H54 (cell line): ENCODE measurements at regions not wholly inside any gene's neighbourhood (a gene's known extent, or its start where the extent isn't known, plus 50 kb on each side); places are given as distances from the start of the nearest gene placed in this dataset.
"Not testable (repeated sequence)": the region's sequence is repeated elsewhere in the genome, so short reads cannot be mapped to it uniquely, and the experiment has no call there.

Experiments
- DNase-seq: peaks from one replicate; pipeline ENCODE4 v3.0.0; 2011; ENCODE audit warnings: low spot score, mixed read lengths; ENCODE audit not compliant: insufficient read length
- FAIRE-seq: peaks from 3 replicates; lab custom pipeline; 2011; peaks lifted over from hg19 to GRCh38; lab: Jason Lieb, UNC
- POLR2A ChIP-seq: IDR thresholded peaks from 2 replicates; pipeline ENCODE4 v1.6.1; 2011; ENCODE audit warnings: low read depth, mild to moderate bottlenecking, low read length

DNA sequence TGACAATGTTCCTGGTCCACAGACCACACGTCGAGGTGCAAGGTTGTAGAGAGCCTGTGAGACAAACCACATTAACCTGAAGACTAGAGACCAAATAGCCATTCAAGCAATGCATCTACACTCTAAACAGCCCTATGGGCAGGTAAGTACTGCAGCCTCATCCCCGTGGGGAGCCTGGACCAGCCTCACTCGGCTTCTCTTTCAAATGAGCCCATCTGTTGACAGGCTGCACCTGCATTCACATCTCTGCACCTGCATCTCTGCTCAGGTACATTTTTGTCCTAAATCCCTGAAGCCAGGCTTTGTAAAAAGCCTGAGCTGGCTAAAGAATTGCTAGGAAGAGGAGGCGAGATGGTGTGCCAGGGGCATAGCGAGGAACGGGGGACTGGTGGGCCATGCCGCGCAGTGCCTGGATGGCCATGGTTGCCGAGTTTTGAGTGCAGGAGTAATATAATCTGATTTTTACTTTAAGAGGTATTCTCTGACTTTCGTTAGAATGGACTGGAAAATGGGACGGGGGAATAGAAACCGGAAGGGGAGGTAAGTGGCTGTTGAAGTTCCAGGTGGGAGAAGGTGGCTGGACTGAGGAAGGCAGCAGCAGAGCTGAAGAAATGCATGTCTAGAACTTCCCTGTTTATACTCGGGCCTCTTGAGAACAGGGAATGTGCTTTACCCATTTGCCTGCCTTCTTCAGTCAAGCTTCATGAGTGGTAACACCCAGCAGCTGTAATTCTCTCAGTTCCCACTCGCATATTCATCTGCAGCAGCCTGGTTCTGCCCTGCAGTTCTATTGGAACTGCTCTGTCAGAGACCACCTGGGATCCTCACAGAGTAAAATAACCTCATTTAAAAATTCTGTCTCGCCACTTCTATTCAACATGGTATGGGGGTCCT, 226.4 kb downstream of the OPA1 start:
- no peak for FAIRE-seq
- TF ChIP-seq POLR2A: no peak
- no peak for DNase-seq

DNA sequence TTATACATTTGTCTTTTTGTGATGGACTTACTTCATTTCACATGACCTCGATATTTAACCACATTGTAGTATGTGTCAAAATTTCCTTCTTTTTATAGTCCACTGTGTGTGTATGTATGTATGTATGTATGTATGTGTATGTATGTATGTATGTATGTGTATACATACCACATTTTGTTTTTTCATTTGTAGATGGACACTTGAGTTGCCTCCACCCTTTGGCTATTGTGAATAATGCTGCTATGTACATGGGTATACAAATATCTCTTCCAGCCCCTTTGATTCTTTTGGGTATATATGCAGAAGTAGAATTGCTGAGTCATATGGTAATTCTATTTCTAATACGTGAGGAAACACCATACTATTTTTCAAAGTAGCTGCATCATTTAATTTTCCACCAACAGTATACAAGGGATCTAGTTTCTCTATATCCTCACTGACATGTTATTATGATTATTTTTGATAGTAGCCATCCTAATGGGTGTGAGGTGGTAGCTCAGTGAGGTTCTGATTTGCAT, 228.2 kb downstream of the OPA1 start:
- TF ChIP-seq POLR2A: no peak
- no peak for DNase-seq
- FAIRE-seq: no peak

DNA sequence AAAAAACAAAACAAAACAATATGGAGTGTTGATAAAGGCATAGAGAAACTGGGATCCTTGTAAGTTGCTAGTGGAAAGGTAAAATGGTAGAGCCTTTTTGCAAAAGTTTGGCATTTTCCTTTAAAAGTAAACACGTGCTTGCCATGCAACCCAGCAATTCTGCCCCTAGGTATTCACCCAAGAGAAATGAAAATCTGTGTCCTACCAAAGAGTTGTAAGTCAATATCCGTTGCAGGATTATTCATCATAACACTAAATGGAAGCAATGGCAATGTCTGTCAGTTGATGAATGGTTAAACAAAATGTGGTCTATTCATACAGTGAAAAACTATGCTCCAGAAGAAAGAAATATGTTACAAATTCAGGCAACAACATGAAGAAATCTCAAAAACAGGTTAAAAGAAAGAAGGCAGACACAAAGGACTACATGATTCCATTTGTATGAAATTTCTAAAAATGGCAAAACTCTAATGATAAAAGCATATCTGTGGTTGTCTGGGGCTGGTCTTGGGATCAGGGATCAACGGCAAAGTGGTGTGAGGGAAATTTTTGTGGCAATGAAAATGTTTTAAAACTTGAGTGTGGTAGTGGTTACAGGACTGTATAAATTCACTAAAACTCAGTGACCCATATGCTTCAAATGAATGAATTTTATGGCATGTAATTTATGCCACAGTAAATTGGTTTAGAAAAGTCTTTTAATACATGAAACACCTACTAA, 229.6 kb downstream of the OPA1 start:
- peak; percentile 43 for FAIRE-seq
- no peak for DNase-seq
- no peak for TF ChIP-seq POLR2A

DNA sequence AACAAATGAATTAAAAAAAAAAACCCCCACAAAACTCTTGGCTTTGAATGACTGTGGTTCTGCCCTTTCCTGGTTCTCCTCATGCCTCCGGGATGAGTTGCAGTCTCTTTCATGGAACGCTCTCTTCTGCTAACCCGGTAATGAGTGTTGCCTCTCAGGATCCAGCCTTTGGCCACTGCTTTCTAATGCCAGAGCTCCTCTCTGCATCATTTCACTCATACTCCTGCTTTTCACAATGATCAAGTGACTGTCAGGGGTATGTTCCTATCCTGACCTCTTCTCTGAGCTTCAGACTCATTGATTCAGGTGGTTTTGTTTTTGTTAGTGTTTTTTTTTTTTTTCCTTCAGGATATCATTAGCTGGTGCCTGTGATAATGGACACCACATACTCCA, 230.2 kb downstream of the OPA1 start:
- FAIRE-seq, DNase-seq: not testable (repeated sequence)

DNA sequence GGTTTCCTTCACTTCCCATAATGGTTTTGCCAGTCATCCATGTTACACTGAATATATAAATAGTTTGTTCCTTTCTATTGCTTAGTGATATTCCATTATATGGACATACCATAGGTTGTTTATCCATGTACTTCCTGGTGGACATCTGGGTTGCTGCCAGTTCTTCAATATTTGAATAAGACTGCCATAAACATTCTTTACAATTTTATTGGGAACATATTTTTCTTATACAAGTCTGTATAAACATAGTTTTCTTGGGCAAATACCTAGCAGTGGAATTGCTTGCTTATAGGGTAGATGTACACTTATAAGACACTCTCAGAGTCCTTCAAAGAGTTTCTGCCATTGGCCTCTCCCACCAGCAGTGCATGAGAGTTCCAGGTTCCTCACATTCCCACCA, 231.4 kb downstream of the OPA1 start:
- TF ChIP-seq POLR2A: no peak
- FAIRE-seq (no peak), DNase-seq (no peak)

DNA sequence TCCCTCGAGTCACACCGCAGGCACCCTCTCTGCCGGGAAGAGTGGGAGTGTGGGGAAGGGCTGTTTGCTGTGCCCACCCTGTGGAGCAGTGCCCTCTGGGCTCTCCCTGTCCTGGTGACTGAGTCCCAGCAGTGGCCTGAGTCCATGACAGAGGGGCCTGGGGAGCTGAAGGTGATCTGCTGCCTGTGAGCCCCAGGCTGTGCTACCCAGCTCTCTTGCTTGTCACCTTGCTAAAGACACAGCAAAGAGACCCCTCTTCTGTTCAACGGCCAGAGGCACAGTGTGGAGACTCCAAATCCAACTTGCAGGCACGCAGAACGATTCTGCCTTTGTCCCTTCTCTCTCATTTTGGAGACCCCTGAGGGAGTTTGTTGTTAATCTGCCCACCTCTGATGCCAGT, 232.6 kb downstream of the OPA1 start:
- FAIRE-seq (no peak), DNase-seq (no peak)
- TF ChIP-seq POLR2A: no peak

DNA sequence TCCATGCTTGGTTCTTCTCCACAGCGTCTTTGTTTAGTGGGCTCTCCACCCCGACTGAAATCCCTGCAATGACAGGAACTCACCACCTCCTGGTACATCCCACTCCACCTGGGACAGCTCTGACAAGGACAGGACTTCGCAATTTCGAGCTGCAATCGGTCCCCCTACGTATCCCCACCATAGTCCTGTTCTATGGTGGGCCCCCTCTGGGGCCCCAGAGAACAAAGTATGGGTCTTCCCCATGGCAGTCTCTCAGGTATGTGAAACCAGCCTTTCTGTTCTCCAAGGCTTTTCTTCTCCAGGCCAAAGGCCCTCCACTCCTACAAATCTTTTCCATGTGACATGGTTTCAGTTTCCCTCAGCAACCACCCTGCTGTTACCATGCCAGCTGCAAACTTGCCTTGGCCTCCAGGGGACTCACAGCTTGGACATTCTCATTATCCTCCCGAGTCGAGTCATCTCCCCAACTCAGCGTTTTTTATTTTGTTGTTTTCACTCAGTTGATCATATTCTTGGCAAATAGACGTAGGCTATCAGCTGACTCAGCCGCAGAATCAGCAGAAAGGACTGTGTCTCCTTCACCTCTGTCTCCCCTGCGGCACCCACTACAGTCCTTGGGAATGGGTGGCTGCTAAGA, 233.3 kb downstream of the OPA1 start:
- DNase-seq: peak; percentile 57
- peak; percentile 76 for FAIRE-seq
- no peak for TF ChIP-seq POLR2A

DNA sequence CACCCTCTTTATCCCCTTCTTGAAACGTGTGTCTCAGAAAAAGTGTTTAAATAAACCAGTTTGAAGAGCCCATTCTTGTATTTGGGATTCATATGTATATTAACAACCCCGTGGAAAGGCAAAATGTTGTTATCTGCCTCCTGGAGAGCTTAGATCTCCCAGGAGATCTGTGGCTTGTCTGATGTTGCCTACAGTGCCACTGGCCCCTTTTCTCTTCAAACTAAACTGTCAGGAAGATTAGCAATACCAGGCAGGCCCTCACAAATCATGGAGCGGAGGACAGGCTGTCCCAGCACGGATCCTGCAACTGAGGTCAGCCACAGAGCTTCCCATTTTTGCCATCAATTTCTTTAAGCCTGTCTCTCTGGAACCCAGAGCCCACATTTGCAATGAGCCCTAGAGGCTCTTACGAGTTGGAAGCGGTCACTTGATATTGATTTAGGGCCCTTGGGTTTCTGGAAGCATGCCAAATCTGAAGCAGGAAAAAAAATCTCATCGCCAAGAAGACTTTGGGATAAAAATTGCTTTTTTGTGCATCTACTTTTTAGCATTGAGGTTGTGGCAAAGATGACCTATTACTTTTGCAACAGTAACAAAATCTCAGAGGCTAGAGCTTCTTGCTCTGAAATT, 234.1 kb downstream of the OPA1 start:
- no peak for FAIRE-seq
- no peak for DNase-seq

DNA sequence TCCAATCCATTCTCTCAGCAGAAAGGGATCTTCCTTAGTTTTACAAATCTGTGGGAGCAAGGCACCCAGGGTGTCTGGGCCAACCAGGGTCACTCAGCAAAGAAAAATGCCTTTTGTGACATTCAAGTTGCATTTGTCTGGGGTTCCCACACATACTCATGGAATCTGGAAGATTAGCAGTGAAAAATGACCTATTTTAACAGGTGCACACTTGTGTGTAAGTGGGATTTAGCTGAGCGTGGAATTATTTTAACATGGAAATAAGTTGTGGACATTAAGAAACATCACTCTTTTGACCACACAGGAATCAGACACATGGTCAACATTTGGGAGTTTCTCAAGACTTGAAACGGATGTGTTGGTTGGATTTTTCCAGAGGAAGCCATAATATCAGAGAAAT, 234.9 kb downstream of the OPA1 start:
- DNase-seq (no peak), FAIRE-seq (no peak)
- no peak for TF ChIP-seq POLR2A

More for the DNA sequence above, 234.1 kb downstream of the OPA1 start:
- no peak for TF ChIP-seq POLR2A

DNA sequence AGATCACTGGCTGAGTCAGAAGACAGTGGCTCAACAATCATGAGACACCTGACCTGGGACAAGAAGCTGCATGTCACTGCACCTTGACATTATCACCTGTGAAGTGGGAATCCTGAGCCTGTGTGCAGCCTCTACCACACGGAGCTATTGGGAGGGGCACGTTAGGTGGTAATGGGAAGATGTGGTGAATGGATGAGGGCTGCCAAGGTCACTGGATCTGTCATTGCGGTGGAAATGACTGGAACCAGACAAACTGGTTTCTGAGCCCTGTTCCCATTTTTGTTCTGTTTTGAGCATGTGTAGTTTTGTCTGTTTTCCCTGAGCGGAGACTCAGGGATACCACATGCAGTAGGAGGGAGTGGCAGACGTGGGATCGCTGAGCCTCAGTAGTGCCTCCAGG, 235.5 kb downstream of the OPA1 start:
- DNase-seq (no peak), FAIRE-seq (no peak)
- no peak for TF ChIP-seq POLR2A

DNA sequence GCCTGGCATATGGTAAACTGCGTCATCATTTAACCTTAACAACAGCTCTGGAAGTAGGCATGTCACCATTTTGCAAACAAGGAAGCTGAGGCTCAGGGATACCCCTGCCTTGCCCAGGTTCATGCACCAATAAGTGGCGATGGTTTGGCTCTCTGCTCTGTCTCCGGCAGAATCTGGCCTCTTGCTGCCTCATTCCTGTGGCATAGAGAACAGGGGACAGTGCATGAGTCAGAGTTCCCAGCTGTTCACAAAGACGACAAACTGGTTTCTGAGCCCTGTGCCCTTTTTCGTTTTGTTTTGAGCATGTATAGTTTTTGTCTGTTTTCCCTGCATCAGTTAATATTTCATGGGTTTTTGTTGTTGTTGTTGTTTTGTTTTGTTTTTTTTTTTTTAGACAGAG, 236.8 kb downstream of the OPA1 start:
- DNase-seq (peak; percentile 57), FAIRE-seq (no peak)
- no peak for TF ChIP-seq POLR2A

DNA sequence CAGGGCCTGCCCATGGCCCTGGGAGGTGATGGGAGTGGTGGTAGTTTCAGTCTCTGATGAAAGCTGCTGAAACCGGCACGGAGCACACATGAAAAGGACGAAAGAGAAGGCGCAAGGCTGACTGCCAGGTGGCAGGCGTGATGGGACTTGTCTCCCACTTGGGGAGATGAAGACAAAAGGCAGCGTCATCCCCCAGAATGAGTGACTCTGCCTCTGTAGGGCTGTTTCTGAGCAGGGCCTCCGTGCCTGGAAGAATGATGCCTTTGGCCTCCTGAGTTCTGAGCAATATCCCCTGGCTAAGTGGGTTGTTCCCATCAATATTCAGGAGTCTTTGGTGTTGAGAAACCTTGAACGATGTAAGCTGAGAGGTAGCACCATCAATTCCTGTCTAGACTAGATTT, 237.8 kb downstream of the OPA1 start:
- no peak for FAIRE-seq
- no peak for DNase-seq
- TF ChIP-seq POLR2A: no peak

DNA sequence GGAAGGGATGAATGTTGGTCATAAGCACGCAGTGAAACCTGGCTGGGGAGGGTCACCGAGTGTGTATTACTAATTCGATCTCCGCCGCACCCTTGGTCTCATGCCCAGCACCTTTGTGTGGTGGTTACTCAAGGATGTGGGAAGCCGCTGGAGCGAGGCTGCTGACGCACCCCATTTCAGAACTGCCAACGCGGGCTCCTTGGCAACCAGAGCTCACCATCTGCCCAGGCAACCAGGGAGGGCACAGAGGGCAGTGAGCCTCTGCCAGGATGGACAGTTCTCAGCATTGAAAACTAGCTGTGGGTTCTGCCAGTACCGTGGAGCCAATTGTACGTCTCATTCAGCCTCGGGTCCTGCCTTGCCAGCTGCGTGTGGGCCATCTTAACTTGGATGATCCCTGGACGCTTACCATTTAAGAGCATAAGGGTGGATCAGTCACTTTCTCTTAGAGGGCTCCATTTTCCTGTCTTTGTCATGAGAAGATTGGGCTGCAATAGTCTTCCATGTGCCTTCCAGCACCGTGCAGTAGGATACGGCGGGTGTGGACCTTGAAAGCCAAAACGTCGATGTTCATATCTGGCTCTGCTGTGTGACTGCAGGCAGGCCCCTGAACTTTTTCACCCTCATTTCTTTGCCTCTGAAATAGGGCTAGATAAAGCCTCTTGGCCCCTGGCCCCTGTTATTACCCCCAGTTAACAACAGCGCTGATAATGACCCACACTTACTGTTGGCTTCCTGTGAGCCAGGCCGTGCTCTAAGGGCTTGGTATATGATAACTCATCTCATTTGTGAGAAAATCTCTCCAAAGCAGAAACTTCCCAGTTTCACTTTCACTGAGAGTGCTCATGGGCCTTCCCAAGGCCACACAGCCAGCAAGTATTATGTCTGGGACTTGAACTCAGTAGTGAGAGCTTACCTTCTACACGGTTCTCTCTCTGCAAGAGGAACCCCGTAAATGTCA, 238.8 kb downstream of the OPA1 start:
- DNase-seq (peak; percentile 86), FAIRE-seq (peak; percentile 38)
- TF ChIP-seq POLR2A: no peak
